CD4-positive, alpha-beta memory T cell (primary cell): ENCODE measurements at regions not wholly inside any gene's neighbourhood (a gene's known extent, or its start where the extent isn't known, plus 50 kb on each side); places are given as distances from the start of the nearest gene placed in this dataset.

Experiments used
- CTCF ChIA-PET: fragments of 350-600 bp; sonication (Branson Sonifier 250); formaldehyde crosslinking; loops from one replicate; lab custom pipeline; 2021; ENCODE audit warnings: inconsistent platforms; ENCODE audit not compliant: partially characterized antibody; lab: Charles Lee
- POLR2A ChIA-PET: fragments of 350-600 bp; sonication (Branson Sonifier 250); formaldehyde crosslinking; loops from one replicate; lab custom pipeline; 2021; ENCODE audit not compliant: partially characterized antibody; lab: Charles Lee
- DNase-seq, 5 donors: peaks; one replicate each; pipeline versions ENCODE4 v3.0.0 to v3.0.0-alpha.2; 2020 to 2022; ENCODE audit warnings: mixed read lengths in 1 of 5
- H3K27ac ChIP-seq: one replicate; pipeline ENCODE4 v1.7.0; 2013; ENCODE audit warnings: low read depth, low read length
- H3K27me3 ChIP-seq: 2 replicates; pipeline ENCODE4 v1.7.0; 2013; ENCODE audit warnings: mild to moderate bottlenecking, low read length, moderate library complexity; ENCODE audit not compliant: insufficient read depth
- H3K36me3 ChIP-seq: 2 replicates; pipeline ENCODE4 v1.7.0; 2013; ENCODE audit warnings: mild to moderate bottlenecking, low read length, moderate library complexity; ENCODE audit not compliant: insufficient read depth
- H3K4me1 ChIP-seq: 2 replicates; pipeline ENCODE4 v1.7.0; 2013; ENCODE audit warnings: mild to moderate bottlenecking, low read length, moderate library complexity; ENCODE audit not compliant: insufficient read depth
- H3K4me3 ChIP-seq, 2 donors: one replicate each; pipeline ENCODE4 v1.7.0; 2013; ENCODE audit warnings: low read length in 2 of 2, mild to moderate bottlenecking in 1 of 2
- H3K9me3 ChIP-seq, 2 donors: one replicate each; pipeline ENCODE4 v1.7.0; 2013; ENCODE audit warnings: low read length in 2 of 2, control low read depth in 1 of 2; ENCODE audit not compliant: control insufficient read depth in 1 of 2
- H3K27ac Mint-ChIP-seq, 7 donors: one replicate each; pipeline ENCODE4 v1.8.0; 2020 to 2021; ENCODE audit warnings: mixed read lengths in 7 of 7, mild to moderate bottlenecking in 6 of 7, inconsistent platforms in 3 of 7, moderate library complexity in 3 of 7
- H3K27me3 Mint-ChIP-seq, 2 donors: one replicate each; pipeline ENCODE4 v1.8.0; 2020 to 2021; ENCODE audit warnings: mixed read lengths in 2 of 2
- H3K36me3 Mint-ChIP-seq, 2 donors: one replicate each; pipeline ENCODE4 v1.8.0; 2020 to 2021; ENCODE audit warnings: mixed read lengths in 2 of 2, inconsistent platforms in 1 of 2, mild to moderate bottlenecking in 1 of 2
- H3K4me1 Mint-ChIP-seq, 4 donors: one replicate each; pipeline ENCODE4 v1.8.0; 2020 to 2021; ENCODE audit warnings: mixed read lengths in 4 of 4, mild to moderate bottlenecking in 1 of 4
- H3K4me3 Mint-ChIP-seq, 8 donors: one replicate each; pipeline ENCODE4 v1.8.0; 2020 to 2021; ENCODE audit warnings: mixed read lengths in 8 of 8, mild to moderate bottlenecking in 7 of 8, moderate library complexity in 6 of 8, inconsistent platforms in 3 of 8
- H3K9me3 Mint-ChIP-seq, 8 donors: one replicate each; pipeline ENCODE4 v1.8.0; 2020 to 2021; ENCODE audit warnings: mixed read lengths in 8 of 8, mild to moderate bottlenecking in 5 of 8, inconsistent platforms in 3 of 8, moderate library complexity in 1 of 8
- intact Hi-C: fragments of 100-400 bp; cut with micrococcal nuclease; formaldehyde crosslinking; loops from one replicate; pipeline ENCODE4 v1.15.1; 2023

DNA sequence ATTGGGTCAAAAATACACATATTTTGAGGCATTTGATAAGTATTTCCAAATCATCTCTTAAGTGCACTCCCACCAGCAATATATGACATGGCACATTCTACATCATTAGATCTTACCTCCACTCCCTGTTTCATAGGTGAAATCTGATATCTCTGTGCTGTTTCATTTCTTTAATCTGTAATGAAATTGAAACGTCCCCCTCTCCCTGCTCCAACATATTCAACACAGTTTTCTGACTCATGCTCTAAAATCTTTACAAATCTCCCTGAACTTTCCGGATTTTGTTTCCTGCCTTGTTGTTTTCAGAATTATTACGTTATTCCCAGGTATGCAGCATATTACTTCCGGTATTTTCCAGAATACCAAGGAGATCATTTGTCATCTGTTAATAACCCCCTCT lies 66.1 kb upstream of the AKT3 start:
- CTCF ChIA-PET = no interaction called here
- no peaks in the 10 kb centered on the region for H3K36me3 Mint-ChIP-seq
- no peak overlapping the region for H3K27ac ChIP-seq
- peaks cover 36 to 41% of the 10 kb centered on the region in 2 donors for H3K27me3 Mint-ChIP-seq
- H3K4me3 Mint-ChIP-seq = peak overlapping the region in 7 of 8 donors; percentile 19 to 86 (median 80)
- no peaks in the 10 kb centered on the region for H3K9me3 ChIP-seq
- H3K4me1 Mint-ChIP-seq = peaks cover 13 to 22% (median 19%) of the 10 kb centered on the region in 4 donors
- H3K27ac Mint-ChIP-seq = peak overlapping the region in 1 of 7 donors; percentile 24
- H3K4me1 ChIP-seq = peaks cover 17% of the 10 kb centered on the region
- no peaks in the 10 kb centered on the region for H3K9me3 Mint-ChIP-seq
- no peak overlapping the region for H3K4me3 ChIP-seq
- DNase-seq = no peak
- no peaks in the 10 kb centered on the region for H3K36me3 ChIP-seq
- intact Hi-C loops = loop anchor here (10.0 kb wide), 1 partner anchor 61 kb away; the partner anchor contains the start of gene AKT3
- H3K27me3 ChIP-seq = peaks cover 20% of the 10 kb centered on the region
- POLR2A ChIA-PET = no interaction called here

DNA sequence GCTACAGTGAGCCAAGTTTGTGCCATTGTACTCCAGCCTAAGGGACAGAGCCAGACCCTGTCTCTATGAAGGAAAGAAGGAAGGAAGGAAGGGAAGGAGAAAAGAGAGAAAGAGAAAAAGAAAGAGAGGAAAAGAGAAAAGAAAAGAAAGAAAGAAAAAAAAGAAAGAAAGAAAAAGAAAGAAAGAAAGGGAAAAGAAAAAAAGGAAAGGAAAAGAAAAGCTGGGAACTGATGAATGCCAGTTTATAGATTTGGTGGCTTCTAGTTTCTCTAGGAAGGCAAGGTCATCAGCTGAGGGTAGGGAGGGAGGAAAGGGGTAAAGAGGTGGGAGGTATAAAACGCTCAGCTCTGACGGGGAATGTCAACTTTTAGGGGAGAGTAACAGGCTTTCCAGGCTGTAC lies 62.3 kb upstream of the AKT3 start:
- no peaks in the 10 kb centered on the region for H3K36me3 ChIP-seq
- H3K27ac ChIP-seq = no peak overlapping the region
- H3K27me3 Mint-ChIP-seq = peaks cover 22 to 26% of the 10 kb centered on the region in 2 donors
- no peak overlapping the region for H3K27ac Mint-ChIP-seq
- peaks cover 12% of the 10 kb centered on the region for H3K27me3 ChIP-seq
- H3K36me3 Mint-ChIP-seq = no peaks in the 10 kb centered on the region
- no peak overlapping the region for H3K4me3 ChIP-seq
- ChIA-PET CTCF (interaction anchor here (0.9 kb wide), 1 partner anchor 30 kb away, joined by 3 read pairs; no protein-coding TSS in a partner anchor), POLR2A (no interaction called here)
- H3K9me3 ChIP-seq = no peaks in the 10 kb centered on the region
- H3K9me3 Mint-ChIP-seq = no peaks in the 10 kb centered on the region
- no peak for DNase-seq
- peaks cover 9% of the 10 kb centered on the region for H3K4me1 ChIP-seq
- intact Hi-C loops = loop anchor here (10.0 kb wide), 1 partner anchor 58 kb away; the partner anchor contains the start of gene AKT3
- peaks cover 4 to 10% (median 9%) of the 10 kb centered on the region in 4 donors for H3K4me1 Mint-ChIP-seq
- no peak overlapping the region for H3K4me3 Mint-ChIP-seq

- Mint-ChIP-seq H3K4me1 (no peaks in the 10 kb centered on the region), H3K36me3 (no peaks in the 10 kb centered on the region), H3K9me3 (no peaks in the 10 kb centered on the region), H3K27ac (peak overlapping the region in 1 of 7 donors; percentile 37), H3K27me3 (peaks cover 10 to 14% of the 10 kb centered on the region in 2 donors), H3K4me3 (no peak overlapping the region)
- intact Hi-C loops = loop anchor here (10.0 kb wide), 1 partner anchor 56 kb away; the partner anchor contains the start of gene AKT3
- H3K4me3 ChIP-seq = no peak overlapping the region
- H3K9me3 ChIP-seq = no peaks in the 10 kb centered on the region
- H3K4me1 ChIP-seq = no peaks in the 10 kb centered on the region
- CTCF ChIA-PET = no interaction called here
- no peaks in the 10 kb centered on the region for H3K27me3 ChIP-seq
- POLR2A ChIA-PET = no interaction called here
- no peak overlapping the region for H3K27ac ChIP-seq
- DNase-seq = no peak
- no peaks in the 10 kb centered on the region for H3K36me3 ChIP-seq
These were observed 60.6 kb upstream of the AKT3 start for GRCh38 chr1:243910607-243911006.

DNA sequence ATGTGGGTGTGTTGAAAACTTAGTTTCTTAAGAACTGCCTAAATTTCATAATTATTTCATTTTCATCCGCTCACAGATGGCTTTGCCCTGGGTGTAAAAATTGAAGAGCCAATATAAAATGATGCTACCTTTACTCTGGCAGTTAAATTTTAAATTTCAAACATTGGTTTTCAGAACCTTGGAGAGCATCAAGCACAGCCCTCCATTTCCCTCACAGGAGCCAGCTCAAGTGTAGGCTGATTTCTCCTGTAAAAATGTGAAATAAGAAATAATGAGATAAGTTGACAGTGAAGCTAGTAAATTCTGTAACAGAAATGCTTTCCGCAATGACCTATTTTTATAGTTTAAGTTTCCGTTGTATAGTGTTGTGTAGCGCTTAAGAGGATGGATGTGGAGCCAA lies 53.9 kb upstream of the AKT3 start:
- Histone ChIP-seq H3K4me1 (no peaks in the 10 kb centered on the region), H3K36me3 (no peaks in the 10 kb centered on the region), H3K9me3 (no peaks in the 10 kb centered on the region), H3K4me3 (no peak overlapping the region), H3K27ac (no peak overlapping the region), H3K27me3 (no peaks in the 10 kb centered on the region)
- intact Hi-C loops = no loop called here
- no peak overlapping the region for H3K27ac Mint-ChIP-seq
- CTCF ChIA-PET = no interaction called here
- H3K4me3 Mint-ChIP-seq = no peak overlapping the region
- POLR2A ChIA-PET = interaction anchor here (0.7 kb wide), 1 partner anchor 73 kb away, joined by 3 read pairs; no protein-coding TSS in a partner anchor
- peak in 1 of 5 donors; percentile 1 for DNase-seq
- H3K36me3 Mint-ChIP-seq = no peaks in the 10 kb centered on the region
- no peaks in the 10 kb centered on the region for H3K9me3 Mint-ChIP-seq
- H3K4me1 Mint-ChIP-seq = no peaks in the 10 kb centered on the region
- peaks cover 6 to 10% of the 10 kb centered on the region in 2 donors for H3K27me3 Mint-ChIP-seq

- CTCF ChIA-PET = no interaction called here
- Histone ChIP-seq H3K36me3 (no peaks in the 10 kb centered on the region), H3K27ac (no peak overlapping the region), H3K27me3 (no peaks in the 10 kb centered on the region), H3K9me3 (no peaks in the 10 kb centered on the region), H3K4me3 (no peak overlapping the region), H3K4me1 (no peaks in the 10 kb centered on the region)
- no peak for DNase-seq
- POLR2A ChIA-PET = no interaction called here
- intact Hi-C loops = no loop called here
- H3K4me3 Mint-ChIP-seq = no peak overlapping the region
- H3K36me3 Mint-ChIP-seq = no peaks in the 10 kb centered on the region
- H3K9me3 Mint-ChIP-seq = no peaks in the 10 kb centered on the region
- no peaks in the 10 kb centered on the region for H3K4me1 Mint-ChIP-seq
- H3K27ac Mint-ChIP-seq = no peak overlapping the region
- peaks cover 11 to 12% of the 10 kb centered on the region in 2 donors for H3K27me3 Mint-ChIP-seq
These were observed 53.0 kb upstream of the AKT3 start for GRCh38 chr1:243903041-243903440.

DNA sequence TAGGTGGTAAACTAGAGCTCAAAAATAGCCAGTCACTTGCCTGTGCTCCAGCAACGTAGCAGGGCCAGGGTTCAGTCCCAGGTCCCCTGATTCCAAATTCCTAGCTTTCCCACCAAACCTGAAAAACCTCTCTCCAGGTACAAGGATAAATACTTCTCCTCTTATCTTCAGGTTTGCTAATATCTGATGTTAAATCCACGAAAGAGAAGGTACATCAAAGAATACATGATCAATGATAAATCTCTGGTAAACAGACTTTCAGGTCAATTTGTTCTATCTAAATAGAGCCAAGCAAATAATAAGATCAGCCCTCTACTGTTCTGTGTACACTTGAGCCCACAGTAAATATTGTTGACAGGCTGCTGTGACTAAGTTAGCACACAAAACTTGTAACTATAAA lies 52.1 kb upstream of the AKT3 start:
- POLR2A ChIA-PET = no interaction called here
- Histone ChIP-seq H3K4me1 (no peaks in the 10 kb centered on the region), H3K4me3 (no peak overlapping the region), H3K27me3 (no peaks in the 10 kb centered on the region), H3K9me3 (no peaks in the 10 kb centered on the region), H3K27ac (no peak overlapping the region), H3K36me3 (no peaks in the 10 kb centered on the region)
- Mint-ChIP-seq H3K27me3 (peaks cover 10 to 12% of the 10 kb centered on the region in 2 donors), H3K4me3 (no peak overlapping the region), H3K4me1 (no peaks in the 10 kb centered on the region), H3K36me3 (no peaks in the 10 kb centered on the region), H3K27ac (no peak overlapping the region), H3K9me3 (no peaks in the 10 kb centered on the region)
- DNase-seq = no peak
- CTCF ChIA-PET = interaction anchor here (1.3 kb wide), 1 partner anchor 397 kb away, joined by 3 read pairs; no protein-coding TSS in a partner anchor
- intact Hi-C loops = no loop called here
